GM12875 (cell line): ENCODE measurements at regions not wholly inside any gene's neighbourhood (a gene's known extent, or its start where the extent isn't known, plus 50 kb on each side); places are given as distances from the start of the nearest gene placed in this dataset.

Source experiments
- H3K4me3 ChIP-seq: one replicate; pipeline ENCODE4 v1.5.1; 2011; ENCODE audit warnings: low read depth, low read length, control low read depth
- TF ChIP-seq, protein P1 (sequence below): IDR thresholded peaks from 2 replicates; pipeline ENCODE4 v1.5.1; 2011; ENCODE audit warnings: low read depth, mild to moderate bottlenecking, control low read depth, inconsistent platforms, low read length, moderate library complexity, borderline replicate concordance; ENCODE audit not compliant: insufficient read depth

DNA sequence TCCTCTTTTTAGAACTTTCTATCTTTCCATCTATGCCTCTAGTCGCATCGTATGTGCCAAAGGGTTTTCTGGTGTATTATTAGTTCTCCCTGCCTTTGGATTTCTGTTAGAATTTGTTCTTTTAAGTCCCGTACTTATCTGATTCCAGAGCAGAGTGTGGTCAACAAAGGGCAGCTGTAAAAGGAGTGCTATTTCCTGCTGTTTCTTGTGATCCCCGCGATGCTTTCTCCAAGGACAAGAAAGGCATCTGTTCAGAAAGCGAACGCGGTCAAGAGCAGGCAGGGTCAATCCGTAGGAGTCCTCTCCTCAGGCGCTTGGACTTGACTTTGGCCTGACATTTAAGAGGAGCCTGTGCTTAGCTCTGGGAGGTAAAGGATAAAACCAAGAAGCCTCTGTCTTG lies 1152.1 kb upstream of the AUTS2 start:
- no peak overlapping the region for H3K4me3 ChIP-seq
- TF ChIP-seq, protein P1, sequence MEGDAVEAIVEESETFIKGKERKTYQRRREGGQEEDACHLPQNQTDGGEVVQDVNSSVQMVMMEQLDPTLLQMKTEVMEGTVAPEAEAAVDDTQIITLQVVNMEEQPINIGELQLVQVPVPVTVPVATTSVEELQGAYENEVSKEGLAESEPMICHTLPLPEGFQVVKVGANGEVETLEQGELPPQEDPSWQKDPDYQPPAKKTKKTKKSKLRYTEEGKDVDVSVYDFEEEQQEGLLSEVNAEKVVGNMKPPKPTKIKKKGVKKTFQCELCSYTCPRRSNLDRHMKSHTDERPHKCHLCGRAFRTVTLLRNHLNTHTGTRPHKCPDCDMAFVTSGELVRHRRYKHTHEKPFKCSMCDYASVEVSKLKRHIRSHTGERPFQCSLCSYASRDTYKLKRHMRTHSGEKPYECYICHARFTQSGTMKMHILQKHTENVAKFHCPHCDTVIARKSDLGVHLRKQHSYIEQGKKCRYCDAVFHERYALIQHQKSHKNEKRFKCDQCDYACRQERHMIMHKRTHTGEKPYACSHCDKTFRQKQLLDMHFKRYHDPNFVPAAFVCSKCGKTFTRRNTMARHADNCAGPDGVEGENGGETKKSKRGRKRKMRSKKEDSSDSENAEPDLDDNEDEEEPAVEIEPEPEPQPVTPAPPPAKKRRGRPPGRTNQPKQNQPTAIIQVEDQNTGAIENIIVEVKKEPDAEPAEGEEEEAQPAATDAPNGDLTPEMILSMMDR: no peak

DNA sequence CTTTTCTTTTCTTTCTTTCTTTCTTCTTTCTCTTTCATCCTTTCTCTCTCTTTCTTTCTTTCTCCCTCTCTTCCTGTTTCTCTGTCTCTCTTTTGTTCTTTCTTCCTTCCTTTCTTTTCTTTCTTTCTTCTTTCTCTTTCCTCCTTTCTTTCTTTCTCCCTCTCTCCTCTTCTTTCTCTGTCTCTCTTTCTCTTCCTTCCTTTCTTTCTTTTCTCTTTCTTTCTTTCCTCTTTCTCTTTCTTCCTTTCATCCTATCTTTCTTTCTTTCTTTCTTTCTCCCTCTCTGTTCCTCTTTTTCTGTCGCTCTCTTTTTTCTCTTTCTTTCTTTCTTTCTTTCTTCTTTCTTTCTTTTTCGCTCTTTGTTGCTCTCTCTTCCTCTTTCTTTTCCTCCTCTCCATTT lies 1149.2 kb upstream of the AUTS2 start:
- TF ChIP-seq, protein P1: no peak
- no peak overlapping the region for H3K4me3 ChIP-seq

DNA sequence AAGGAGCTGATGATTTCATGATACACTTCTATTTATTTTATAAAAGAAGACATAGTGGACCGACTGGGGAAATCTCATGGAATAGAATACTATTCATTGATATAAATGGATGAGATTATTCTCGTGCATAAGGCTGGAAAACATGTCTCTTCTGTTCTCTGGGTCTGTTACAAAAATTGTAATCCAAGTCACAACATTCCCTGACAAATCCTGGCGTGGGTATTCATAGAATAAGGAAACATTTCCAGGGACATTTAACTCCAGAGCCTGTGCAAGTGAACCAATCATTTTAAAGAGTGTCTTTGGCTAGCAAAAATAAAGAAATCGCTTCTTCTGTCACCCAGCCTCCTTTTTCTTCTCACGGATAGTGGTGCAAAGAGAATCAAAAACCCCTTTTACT lies 1148.5 kb upstream of the AUTS2 start:
- TF ChIP-seq, protein P1: no peak
- H3K4me3 ChIP-seq: no peak overlapping the region

DNA sequence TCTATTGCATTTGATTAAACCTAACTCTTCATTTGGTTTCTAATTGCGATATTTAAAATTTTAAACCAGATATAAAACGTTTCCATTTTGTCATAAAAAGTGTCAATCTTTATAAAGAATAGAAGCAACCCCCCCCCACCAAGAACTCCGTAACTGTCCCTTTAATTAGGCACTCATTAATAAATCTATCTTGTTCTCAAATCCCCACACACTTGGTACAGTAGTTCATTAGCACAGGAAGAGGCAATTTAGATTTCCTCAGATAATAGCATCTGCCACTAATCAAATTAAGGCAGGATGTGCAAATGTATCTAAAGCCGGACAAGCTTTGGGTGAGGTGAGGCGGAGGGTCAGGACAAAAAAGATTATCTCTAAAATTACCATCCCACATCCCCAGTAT lies 1143.3 kb upstream of the AUTS2 start:
- no peak overlapping the region for H3K4me3 ChIP-seq
- TF ChIP-seq, protein P1: no peak

DNA sequence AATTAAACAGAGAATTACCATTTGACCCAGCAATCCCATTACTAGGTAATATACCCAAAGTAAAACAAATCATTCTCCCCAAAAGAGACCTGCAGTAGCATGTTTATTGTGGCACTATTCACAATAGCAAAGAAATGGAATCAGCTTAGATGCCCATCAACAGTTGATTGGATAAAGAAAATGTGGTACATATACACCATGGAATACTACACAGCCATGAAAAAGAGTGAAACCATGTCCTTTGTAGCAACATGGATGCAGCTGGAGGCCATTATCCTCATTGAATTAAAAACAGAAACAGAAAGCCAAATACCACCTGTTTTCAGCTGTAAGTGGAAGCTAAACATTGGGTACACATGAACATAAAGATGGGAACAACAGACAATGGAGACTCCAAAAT lies 1141.8 kb upstream of the AUTS2 start:
- no peak overlapping the region for H3K4me3 ChIP-seq
- TF ChIP-seq, protein P1: no peak

DNA sequence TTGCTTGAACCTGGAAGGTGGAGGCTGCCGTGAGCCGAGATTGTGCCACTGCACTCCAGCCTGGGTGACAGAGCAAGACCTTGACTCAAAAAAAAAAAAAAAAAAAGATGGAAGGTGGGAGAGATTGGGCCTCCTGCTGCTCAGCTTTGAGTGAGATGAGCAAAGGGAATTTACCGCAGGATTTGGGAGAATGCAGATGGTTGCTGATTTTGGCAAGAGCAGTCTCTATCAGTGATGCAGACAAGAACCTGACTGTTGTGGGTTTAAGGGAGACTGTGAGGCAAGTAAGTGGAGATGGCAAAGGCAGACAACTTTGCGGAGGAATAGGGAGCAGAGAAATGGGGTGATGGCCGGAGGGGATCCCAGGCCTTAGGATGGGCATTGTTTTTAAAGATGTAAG lies 1140.8 kb upstream of the AUTS2 start:
- H3K4me3 ChIP-seq: no peak overlapping the region
- TF ChIP-seq, protein P1: no peak

DNA sequence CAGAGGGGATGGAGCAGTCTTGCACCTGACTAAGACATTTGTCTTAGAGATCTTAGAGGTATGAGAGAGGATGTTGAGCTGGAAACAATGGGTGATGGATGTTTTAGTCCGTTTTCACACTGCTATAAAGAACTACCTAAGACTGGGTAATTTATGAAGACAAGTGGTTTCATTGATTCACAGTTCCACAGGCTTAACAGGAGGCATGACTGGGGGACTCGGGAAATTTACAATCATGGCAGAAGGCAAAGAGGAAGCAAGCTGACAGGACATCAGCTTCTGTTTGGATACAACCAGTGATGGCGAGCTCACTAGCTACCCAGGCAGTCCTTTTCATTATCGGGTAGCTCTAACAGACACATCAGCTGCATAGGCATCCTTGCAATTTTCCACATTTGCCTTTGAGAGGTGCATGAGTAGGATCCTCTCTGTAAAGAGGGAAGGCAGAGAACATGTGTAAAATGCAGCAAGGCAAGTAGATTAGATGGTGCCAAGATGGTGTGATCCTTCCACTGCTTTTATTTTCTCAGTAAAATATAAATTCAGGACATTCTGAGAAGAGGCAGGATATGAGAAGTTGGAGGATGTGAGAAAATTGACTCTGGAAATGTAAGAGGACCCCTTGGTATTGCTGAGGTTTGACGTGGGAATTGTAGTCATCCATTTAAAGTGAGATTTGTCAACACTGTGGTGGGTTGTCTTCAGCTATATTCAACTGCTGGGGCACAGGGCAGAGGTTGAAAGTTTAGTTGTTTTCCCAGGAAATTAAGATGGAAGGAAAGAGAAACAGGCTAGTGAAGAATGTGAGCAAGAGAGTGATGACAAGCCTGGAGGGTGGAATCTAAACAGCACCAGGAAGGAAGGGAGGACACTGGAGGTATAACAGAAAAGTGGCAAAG lies 1140.0 kb upstream of the AUTS2 start:
- TF ChIP-seq, protein P1: no peak
- no peak overlapping the region for H3K4me3 ChIP-seq
